Astrocyte (in vitro differentiated cells and primary cell): ENCODE measurements at regions not wholly inside any gene's neighbourhood (a gene's known extent, or its start where the extent isn't known, plus 50 kb on each side); places are given as distances from the start of the nearest gene placed in this dataset.

Source experiments
- EZH2 ChIP-seq: IDR thresholded peaks from 2 replicates; pipeline ENCODE4 v1.6.1; 2012; ENCODE audit warnings: mild to moderate bottlenecking, low read length, inconsistent platforms; ENCODE audit not compliant: insufficient read depth
- TF ChIP-seq, protein P1 (sequence below): IDR thresholded peaks from 2 replicates; pipeline ENCODE4 v1.5.1; 2011; ENCODE audit warnings: low read depth, mild to moderate bottlenecking, inconsistent platforms, low read length, moderate library complexity; ENCODE audit not compliant: insufficient read depth

DNA sequence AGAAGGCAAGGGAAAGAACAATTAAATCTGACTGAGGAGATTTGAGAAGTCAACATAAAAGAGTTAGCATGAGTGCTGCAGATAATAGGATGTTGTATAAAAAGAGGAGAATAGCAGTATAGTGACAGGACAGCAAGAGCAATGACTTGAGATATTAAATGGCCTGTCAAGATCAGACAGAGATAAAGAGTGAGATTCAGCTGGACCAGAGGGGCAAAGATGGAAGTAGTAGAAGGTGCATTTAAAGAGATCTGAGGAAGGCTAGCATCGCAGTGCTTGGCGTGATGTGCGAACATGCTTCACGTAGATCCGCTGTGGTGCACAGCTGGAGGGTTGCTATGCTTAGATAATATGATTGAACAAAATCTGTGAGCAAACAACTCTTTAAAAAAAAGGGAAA is 1422.6 kb upstream of the CDH8 start:
- no peak for TF ChIP-seq EZH2
- TF ChIP-seq, protein P1, sequence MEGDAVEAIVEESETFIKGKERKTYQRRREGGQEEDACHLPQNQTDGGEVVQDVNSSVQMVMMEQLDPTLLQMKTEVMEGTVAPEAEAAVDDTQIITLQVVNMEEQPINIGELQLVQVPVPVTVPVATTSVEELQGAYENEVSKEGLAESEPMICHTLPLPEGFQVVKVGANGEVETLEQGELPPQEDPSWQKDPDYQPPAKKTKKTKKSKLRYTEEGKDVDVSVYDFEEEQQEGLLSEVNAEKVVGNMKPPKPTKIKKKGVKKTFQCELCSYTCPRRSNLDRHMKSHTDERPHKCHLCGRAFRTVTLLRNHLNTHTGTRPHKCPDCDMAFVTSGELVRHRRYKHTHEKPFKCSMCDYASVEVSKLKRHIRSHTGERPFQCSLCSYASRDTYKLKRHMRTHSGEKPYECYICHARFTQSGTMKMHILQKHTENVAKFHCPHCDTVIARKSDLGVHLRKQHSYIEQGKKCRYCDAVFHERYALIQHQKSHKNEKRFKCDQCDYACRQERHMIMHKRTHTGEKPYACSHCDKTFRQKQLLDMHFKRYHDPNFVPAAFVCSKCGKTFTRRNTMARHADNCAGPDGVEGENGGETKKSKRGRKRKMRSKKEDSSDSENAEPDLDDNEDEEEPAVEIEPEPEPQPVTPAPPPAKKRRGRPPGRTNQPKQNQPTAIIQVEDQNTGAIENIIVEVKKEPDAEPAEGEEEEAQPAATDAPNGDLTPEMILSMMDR = no peak
